ENCODE measurements at regions not wholly inside any gene's neighbourhood (a gene's known extent, or its start where the extent isn't known, plus 50 kb on each side); places are given as distances from the start of the nearest gene placed in this dataset.
"Not testable (repeated sequence)": the region's sequence is repeated elsewhere in the genome, so short reads cannot be mapped to it uniquely, and the experiment has no call there.

DNA sequence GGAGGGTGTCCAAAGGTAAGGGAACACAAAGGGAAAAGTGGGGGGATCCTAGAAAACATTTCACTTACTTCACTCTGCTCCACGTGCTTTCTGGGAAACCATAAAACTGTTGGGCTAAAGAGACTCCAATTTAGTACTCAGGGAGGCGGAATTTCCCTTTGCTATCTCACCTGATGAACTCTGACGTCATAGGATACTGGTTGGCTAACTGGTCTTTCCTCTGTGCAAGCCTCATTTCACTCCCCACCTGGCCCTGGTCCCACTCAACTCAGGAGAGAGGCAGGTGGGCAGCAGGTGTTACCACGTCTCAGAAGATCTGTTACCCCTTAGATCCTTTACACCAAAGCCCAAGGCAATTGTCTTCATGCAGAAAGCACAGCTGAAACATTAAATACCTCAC is 51.8 kb upstream of the PMAIP1 start:
- no peak for DNase-seq (ENCODE audit: low read depth)

DNA sequence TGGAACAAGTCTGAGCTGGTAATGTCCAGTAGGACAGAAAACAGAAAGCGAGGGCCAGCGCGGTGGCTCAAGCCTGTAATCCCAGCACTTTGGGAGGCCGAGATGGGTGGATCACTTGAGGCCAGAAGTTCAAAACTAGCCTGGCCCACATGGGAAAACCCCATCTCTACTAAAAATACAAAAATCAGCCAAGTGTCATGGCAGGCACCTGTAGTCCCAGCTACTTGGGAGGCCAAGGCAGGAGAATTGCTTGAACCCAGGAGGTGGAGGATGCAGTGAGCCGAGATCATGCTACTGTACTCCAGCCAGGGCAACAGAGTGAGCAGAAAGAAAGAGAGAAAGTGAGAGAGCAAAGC is 52.3 kb upstream of the PMAIP1 start:
- DNase-seq (ENCODE audit: low read depth), result not testable (repeated sequence)

DNA sequence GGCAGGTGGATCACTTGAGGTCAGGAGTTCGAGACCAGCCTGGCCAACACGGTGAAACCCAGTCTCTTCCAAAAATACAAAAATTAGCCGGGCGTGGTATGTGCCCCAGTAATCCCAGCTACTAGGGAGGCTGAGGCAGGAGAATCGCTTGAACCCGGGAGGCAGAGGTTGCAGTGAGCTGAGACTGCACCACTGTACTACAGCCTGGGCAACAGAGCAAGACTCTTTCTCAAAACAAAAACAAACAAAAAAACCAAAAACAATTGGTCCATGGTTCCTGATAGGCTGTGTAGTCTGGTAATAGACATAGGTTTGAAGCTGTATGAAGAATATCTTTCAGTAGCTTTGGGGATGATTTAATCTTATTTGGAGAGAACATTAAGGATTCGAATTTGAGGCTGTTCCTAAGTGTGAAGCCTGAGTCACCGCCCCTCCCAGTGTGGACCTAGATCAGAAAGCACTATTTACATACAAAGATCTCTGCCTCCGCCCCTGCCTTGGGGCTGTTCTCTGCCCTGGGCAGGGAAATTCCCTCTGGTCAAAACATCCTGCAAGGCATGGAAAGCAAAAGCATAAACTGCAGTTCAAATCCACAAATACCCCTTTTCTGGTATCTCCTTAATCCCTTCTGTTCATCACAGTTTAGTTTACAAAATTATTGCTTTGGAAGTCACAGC is 52.8 kb upstream of the PMAIP1 start:
- peak; percentile 39 for DNase-seq (ENCODE audit: low read depth)

DNA sequence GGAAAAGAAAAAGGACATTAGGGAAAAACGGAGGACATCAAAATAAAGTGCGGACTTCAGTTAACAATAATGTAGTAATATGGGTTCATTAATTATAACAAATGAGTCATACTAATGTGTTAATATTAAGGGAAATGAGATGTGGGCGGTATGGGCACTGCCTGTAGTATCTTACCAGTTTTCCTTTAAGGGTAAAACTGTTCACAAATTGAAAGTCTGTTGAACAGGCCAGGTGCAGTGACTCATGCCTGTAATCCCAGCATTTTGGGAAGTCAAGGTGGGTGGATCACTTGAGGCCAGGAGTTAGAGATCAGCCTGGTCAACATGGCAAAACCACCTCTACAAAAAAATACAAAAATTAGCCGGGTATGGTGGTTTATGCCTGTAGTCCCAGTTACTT is 56.8 kb upstream of the PMAIP1 start:
- DNase-seq (ENCODE audit: low read depth), result no peak

DNA sequence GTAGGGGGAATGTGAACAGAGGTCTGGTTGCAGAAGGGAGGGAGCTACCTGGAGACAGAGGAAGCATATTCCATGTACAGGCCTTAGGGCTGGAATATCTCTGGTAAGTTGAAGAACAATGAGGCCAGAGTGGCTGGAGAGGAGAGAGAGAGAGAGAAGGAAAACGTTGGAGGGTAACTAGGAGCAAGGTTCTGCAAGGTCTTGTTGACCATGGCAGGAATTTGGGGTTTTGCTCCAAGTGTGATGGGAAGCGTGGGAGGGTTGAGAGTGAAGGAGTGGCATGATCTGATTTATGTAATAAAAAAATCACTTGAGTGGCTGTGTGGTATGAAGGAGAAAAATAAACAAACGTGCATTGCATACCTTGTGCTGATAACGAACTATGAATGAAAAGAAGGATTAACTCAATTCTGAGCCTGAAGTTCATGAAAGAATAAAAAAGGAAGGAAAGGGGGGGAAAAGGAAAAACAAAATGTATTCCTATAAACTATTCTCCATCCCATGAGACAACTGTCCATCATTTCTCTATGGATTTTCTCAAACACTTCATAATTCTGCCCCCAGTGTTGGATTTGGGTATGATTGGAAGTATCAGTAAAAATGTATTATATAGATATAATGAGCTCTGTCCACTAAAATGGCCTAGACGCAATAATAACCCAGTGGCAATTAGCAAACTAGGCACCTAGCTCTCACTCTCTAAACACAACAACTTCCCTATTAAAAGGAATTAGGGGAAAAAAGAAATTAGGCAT is 59.7 kb upstream of the PMAIP1 start:
- no peak for DNase-seq (ENCODE audit: low read depth)

DNA sequence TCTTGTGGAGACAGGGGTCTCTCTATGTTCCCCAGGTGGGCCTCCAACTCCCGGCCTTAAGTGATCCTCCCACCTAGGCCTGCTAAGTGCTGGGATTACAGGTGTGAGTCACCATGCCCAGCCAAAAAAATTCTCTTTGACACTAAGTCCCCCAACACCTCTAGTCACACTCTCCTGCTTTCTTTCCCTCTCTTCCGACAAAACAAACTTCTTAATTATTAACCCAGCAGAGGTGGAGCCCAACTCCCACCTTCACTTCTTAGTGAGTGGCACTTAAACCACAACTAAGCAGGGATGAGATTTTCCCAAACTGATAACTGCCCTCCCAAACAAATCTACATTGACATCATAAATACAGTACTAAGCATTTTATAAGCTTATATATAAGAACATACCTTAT is 60.5 kb upstream of the PMAIP1 start:
- DNase-seq (ENCODE audit: low read depth), result no peak

DNA sequence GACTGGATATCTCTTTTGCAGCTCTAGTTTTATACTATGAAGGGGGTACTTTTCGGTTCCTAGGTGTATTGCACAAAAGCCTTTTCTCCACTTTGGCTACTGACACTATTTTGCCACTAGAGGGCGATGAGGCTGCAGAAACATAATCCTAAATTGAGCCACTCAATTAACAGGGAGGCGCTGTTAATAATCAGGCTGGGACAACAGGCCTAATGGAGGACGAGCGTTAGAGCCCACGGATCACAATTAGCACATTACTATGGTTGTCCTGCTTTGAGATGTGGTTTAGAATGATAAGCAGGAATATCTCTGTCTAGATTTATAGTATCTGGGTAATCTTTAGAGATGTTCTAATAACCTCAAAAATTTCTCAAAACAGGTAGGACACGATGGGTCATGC is 62.2 kb upstream of the PMAIP1 start:
- peak; percentile 56 for DNase-seq (ENCODE audit: low read depth)

DNA sequence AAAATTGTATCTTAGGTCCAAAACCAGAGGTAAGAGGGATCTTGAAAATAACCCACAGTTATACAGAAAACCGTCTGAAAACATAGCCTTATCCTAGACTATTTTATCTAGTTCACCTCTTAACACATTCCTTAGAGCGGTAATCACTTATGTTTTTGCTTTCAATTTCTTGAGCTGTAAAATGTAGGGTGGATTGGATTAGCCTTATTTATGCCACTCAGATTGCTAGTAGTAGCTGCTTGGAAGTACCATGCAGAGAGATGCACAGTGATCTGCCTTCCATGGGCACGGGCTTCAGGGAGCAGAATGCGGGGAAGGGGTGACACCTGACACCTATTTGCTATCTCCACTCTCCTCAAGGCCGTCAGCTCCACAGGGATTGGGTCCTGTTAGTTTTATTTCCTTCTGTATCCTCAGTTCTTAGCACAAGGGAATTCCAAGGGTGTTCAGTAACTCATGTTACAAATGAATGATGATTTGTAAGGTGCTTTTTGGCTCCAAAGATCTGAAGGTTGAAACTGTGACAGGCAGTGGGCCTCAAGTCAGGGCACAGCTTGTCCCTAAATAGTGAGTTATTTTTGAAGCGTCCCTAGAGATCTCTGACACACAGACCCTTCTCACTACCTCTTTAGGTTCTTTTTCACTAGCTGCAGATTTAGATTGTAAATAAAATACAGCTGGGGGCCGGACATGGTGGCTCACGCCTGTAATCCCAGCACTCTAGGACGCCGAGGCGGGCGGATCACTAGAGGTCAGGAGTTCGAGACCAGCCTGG is 64.0 kb upstream of the PMAIP1 start:
- no peak for DNase-seq (ENCODE audit: low read depth)

DNA sequence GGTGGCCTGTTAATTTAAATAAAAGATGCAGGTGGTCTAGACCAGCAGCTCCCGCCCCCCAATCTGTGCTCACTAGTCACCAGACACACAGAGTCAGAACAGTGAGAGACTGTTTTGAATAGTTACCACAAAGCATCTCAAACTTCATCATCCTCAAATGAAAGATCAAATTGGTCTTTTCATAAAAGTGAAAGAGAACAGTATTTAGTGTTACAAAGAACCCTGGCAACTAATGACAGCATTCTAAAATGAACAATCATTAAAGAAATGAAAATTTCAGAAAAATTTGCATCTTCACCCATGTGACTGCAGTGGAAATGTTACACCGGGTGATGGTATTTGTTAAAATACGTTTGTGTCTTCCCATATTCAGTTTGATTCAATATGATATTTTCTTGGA is 65.5 kb upstream of the PMAIP1 start:
- DNase-seq (ENCODE audit: low read depth), result no peak

DNA sequence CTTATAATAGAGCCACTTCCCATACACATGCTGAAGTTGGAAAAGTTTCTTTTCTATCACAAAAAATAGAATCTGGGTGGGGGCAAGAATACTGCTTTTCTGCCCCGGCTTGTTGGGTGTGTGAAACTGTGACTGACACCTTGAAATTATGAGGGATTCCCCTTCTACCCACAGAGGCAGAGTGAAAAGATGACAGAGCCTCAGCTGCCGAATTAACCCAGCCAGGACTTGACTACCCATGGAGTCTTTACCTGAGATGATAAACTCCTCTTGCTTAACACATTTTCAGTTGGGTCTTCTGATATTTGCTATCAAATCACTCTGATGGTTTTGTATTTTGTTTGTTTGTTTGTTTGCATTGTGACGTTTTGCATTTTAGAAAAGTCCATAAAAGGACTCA is 66.0 kb upstream of the PMAIP1 start:
- DNase-seq (ENCODE audit: low read depth), result no peak

DNA sequence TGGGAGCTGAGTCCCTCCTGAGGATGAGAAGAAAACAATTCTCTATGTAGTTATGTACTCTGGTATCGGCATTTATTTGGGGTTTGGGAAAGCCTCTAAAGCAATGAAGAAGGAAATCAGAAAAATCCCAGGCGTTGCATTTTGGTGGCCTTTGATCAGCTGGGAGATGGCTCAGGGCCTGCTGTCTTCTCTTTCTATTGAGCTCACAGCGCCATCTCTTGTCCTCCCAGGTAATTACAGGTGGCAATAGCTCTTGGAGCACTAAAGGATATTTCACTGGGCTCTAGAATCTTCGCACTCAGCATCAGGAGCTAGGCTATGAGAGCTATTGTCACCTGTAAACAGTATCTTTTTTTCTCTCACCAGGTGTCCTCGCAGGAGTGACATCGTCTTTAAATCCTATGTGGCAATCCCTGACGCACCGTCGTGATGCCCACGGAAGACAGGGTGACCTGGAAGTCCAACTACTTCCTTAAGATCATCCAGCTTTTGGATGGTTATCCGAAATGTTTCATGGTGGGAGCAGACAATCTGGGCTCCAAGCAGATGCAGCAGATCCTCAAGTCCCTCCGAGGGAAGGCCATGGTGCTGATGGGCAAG is 76.1 kb upstream of the PMAIP1 start:
- DNase-seq (ENCODE audit: low read depth), result peak; percentile 83

DNA sequence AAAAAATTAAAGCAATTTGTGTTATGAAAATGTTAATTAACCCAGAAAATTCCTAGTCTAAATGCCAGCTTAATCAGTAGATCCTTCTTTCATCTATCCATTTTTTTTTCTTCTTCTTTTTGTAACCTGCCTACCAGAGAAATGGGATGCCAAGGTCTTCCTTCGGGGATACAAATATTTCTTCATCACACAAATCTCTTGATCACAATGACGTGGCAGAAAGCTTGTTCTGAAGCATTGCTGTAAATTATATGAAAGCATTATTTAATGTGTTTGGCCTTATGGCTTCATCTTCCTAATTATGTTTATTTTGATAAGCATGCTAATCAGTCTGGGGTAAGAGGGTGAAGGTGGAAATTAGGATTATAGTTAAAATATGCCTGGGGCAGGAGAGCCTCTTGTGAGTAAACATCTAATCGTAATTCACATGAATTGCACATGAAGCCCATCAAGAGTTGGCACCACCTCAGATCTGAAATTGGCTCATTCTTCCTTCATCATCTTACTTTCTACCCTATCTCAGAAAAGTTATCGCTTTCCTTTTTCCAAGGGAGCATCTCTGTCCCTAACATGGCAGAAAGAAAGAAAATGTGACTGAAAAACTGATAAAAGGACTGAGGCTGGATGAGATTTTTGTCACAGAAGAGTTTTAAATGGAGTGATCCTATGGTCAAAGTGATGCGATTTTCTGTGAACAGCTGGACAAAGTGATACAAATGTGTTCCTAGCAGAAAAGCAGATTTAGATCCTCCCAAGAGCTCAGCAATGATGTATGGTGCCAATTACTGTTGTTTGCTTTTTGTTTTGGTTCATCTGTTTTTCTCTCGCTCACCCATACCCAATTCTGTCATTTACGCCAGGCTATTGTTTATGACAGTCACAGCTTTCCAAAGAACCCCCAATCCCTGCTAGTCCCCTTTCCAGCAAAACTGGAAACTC is 76.9 kb upstream of the PMAIP1 start:
- peak; percentile 80 for DNase-seq (ENCODE audit: low read depth)

DNA sequence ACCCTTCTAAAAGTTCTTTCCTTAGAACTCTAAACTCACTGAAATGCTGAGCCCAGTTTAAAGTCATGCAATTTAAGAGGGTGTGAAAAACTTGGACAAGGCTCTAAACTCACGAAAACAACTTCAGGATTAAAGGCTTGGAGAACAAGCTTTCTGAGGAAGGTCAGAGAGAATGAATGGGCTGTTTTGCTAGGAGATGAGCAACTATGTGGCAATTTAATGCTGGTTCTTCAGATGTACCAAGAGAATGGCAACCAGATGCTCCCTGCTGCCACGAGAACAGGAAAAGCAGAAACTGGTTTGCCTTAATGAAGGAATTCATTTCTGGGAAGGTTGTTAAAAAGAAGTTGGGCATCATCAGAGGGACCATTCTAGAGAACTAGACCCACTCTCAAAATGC is 77.8 kb upstream of the PMAIP1 start:
- DNase-seq (ENCODE audit: low read depth), result peak; percentile 81

DNA sequence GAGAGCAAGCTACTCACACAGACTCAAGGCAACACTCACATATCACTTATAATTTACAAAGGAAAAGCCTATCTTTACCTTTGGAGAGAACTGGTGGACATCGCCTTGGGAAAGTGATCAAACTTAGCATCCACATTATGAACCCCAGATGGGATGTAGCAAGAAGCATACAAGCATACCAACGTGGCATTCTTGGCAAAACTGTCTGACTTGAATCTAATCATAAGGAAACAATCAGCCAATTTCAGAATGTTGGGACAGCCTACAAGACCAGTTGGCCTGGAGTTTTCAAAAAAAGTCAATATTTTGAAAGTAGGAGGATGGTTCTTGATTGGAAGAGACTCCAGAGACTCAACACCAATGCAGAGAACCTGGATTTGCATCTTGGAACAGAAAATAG is 79.1 kb upstream of the PMAIP1 start:
- DNase-seq (ENCODE audit: low read depth), result peak; percentile 99

DNA sequence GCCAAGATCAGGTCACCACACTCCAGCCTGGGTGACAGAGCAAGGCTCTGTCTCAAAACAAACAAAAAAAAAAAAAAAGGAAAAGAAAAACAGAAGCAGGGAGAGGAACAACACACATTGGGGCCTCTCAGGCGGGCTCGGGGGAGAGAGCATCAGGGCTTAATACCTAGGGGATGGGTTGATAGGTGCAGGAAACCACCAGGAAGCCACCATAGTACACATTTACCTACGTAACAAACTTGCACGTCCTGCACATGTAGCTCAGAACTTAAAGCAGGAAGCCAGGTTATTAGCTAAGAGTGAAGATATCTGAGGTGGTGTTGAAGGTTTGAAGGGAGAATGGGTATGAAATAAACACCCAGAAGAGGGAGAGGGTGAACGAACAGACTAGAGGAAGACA is 81.0 kb upstream of the PMAIP1 start:
- DNase-seq (ENCODE audit: low read depth), result no peak

DNA sequence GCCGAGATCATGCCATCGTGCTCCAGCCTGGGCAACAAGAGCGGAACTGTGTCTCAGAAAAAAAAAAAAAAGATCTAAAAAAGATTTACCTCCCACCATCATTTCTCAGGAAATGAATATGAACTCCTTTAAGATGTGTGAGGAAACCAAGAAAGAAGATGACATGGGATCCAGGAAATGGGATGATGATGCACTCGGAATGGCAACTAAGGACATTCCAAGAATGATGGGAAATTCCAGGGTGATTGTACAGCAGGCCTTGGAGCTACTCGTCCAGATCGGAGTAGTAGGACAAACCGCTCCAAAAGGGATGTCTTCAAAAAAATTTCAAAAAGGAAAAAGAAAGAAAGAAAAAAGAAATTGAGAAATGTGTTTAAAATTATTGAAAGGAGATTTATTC is 84.9 kb upstream of the PMAIP1 start:
- peak; percentile 85 for DNase-seq (ENCODE audit: low read depth)

DNA sequence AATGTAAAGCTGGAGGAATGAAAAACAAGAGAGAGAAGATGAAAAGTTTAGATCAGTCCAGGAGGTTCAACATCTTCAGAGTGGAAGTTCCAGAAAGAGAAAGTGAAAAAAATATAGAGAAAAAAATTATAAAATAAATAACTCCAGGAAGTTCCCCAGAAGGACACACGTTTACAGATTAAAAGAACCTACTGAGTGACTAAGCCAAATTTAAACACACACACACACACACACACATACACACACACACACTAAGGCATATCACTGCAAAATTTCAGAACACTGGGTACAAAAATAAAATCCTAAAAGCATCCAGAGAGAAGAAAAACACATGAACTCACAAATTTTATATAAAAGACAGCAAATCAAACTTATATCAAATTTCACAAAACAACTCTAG is 85.9 kb upstream of the PMAIP1 start:
- DNase-seq (ENCODE audit: low read depth), result no peak

DNA sequence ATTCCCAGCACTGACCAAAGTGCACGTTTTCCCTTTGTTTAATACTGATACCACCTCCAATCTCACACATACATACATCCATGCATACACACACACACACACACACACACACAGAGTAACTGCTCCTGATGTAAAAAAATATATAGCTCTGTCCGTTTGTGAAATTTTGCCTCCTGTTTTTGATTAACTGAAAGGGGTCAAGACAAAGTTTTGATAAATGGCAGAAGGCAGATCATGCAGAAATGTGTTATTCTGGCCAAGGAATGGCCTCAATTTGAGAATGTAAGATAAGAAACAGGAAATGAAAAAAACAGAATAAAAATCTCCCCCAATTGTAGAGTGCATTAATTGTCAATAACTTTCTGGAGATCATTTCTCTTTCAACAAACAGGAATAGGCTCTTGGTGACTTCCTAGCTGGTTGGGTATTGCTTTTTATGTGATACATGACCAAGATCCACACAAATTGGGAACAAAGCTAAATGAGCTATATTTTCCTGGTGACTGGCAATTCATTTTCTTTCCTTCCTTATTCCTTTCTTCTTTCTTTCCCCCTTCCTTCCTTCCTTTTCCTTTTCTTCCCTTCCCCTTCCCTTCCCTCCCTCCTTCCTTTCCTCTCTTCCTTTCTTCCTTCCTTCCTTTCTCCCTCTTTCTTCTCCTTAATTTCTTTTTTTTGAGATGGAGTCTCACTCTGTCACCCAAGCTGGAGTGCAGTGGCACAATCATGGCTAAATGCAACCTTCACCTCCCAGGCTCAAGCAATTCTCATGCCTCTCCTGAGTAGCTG is 88.9 kb upstream of the PMAIP1 start:
- no peak for DNase-seq (ENCODE audit: low read depth)

DNA sequence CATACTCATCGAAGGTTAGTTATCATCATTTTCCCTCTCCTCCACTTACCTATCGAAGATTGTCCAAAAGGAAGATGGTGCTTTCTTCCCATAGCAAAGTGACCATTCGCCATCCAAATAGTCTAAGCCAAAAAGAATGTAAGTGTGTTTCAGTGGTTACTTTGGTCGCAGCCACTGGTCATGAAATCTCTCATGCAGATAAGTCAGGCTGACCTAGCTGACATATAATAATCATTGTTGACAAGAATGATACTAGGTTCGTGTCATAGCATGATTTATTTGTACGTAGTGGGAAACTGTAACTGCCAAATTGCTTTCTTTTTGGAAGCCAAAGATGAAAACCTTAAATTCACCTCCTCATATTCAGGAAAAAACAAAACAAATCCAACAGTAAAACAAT is 89.6 kb upstream of the PMAIP1 start:
- DNase-seq (ENCODE audit: low read depth), result no peak

DNA sequence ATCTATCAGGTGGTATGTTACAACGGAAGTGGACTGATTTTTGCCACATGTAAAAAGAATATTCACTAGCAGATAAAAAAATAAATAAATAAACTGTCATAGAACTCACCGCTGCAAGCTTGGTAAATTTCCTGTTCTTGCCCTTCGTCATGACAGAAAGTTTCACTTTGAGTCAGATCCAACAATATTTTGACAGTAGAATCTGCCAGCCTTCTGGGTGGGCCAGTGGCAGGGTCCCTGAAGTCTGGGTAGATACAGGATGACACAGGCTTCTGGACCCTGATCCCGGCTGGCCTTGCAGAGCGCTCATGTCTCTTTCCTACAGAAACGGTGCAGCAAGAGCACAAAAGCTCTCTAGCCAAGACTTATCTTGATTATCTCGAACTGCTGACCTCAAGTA is 97.8 kb upstream of the PMAIP1 start:
- no peak for DNase-seq (ENCODE audit: low read depth)

DNA sequence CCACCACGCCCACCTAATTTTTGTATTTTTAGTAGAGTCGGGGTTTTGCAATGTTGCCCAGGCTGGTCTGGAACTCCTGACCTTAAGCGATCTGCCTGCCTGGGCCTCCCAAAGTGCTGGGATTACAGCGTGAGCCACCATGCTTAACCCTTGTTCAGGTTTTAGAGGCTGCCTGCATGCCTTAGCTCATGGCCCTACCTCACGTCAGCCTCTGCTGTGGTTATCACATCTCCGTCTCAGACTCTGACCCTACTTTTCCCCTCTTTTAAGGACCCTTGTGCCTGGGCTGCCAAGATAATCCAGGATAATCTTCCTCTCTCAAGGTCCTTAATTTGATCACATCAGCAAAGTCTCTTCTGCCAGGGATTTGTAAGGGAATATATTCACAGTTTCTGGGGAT is 98.2 kb upstream of the PMAIP1 start:
- DNase-seq (ENCODE audit: low read depth), result no peak

Data from fibroblast of gingiva (primary cell).